Esophagus muscularis mucosa (tissue), 3 donors: ENCODE measurements at regions not wholly inside any gene's neighbourhood (a gene's known extent, or its start where the extent isn't known, plus 50 kb on each side); places are given as distances from the start of the nearest gene placed in this dataset.

ENCODE experiments used
- CTCF ChIP-seq, 3 experiments: fragments of 200-600 bp in 2 of 3; fragments of 450-650 bp in 1 of 3; sonication (generic) in 2 of 3; IDR thresholded peaks; one replicate each; pipeline ENCODE4 v1.5.1; 2017 to 2019; ENCODE audit warnings: antibody characterized with exemption in 3 of 3, mild to moderate bottlenecking in 2 of 3, moderate library complexity in 1 of 3
- POLR2A ChIP-seq: fragments of 450-650 bp; IDR thresholded peaks from one replicate; pipeline ENCODE4 v1.6.1; 2017; ENCODE audit warnings: antibody characterized with exemption, moderate library complexity, mild to moderate bottlenecking, low read depth

DNA sequence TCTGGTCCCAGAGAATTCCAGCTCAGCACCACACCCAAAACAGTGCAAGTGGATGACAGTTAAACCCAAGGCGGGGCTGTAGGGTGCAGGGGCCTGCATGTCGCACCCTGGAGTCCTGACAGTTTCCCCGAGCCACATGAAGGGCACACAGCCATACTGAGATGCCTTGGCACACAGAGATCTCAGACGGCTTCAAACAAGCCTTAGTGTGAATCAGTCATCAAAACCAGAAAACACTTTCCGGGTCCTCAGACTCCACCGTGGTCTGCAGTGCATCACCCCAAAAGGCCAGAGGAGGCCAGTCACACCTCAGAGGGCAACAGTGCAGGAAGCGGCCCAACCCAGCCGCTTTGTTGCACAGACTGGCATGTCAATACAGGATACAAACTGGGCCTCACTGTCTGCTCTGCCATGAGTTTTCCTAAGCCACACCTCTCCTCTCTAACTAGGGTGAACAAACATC, 64.6 kb upstream of the ENPP6 start:
- TF ChIP-seq POLR2A (no peak), CTCF (IDR thresholded peaks at IDR 0.05) (peak in 1 of 3 experiments; percentile 14)
